Cardiac muscle cell (in vitro differentiated cells and primary cell): ENCODE measurements at regions not wholly inside any gene's neighbourhood (a gene's known extent, or its start where the extent isn't known, plus 50 kb on each side); places are given as distances from the start of the nearest gene placed in this dataset.
A peak's percentile ranks its signal among the peaks of the same experiment; 100 is the strongest.

ENCODE experiments used
- DNase-seq, 2 donors: peaks; one replicate each; pipeline versions ENCODE4 v3.0.0 to v3.0.0-alpha.2; 2010 to 2017; ENCODE audit warnings: low read depth in 1 of 2, low spot score in 1 of 2
- H3K27ac ChIP-seq: fragments of 200-600 bp; sonication (generic); 2 replicates; pipeline ENCODE4 v1.5.1; 2016
- H3K27me3 ChIP-seq: fragments of 200-600 bp; sonication (generic); 2 replicates; pipeline ENCODE4 v1.6.0; 2016; ENCODE audit warnings: control low read depth
- H3K36me3 ChIP-seq: fragments of 200-600 bp; sonication (generic); 2 replicates; pipeline ENCODE4 v1.5.1; 2016; ENCODE audit warnings: control low read depth
- H3K4me1 ChIP-seq: fragments of 200-600 bp; sonication (generic); 2 replicates; pipeline ENCODE4 v1.8.1; 2017; ENCODE audit warnings: low read depth, mild to moderate bottlenecking, mixed run types
- H3K4me3 ChIP-seq: fragments of 200-600 bp; sonication (generic); 2 replicates; pipeline ENCODE4 v1.5.1; 2016; ENCODE audit warnings: mild to moderate bottlenecking
- H3K9me3 ChIP-seq: fragments of 200-600 bp; sonication (generic); 2 replicates; pipeline ENCODE4 v1.5.1; 2017; ENCODE audit warnings: low read depth, mild to moderate bottlenecking, control low read depth
- CTCF ChIP-seq: IDR thresholded peaks from 2 replicates; pipeline ENCODE4 v1.5.1; 2012; ENCODE audit warnings: low read depth, mild to moderate bottlenecking, low read length

GRCh38 chr3:66803721-66804695 is 194.1 kb upstream of the KBTBD8 start:
- H3K27me3 ChIP-seq: peaks cover 11% of the 10 kb centered on the region
- no peak overlapping the region for H3K27ac ChIP-seq
- no peak overlapping the region for H3K4me3 ChIP-seq
- TF ChIP-seq CTCF: no peak
- no peak for DNase-seq
- no peaks in the 10 kb centered on the region for H3K4me1 ChIP-seq
- H3K9me3 ChIP-seq: no peaks in the 10 kb centered on the region
- H3K36me3 ChIP-seq: no peaks in the 10 kb centered on the region

GRCh38 chr3:66808891-66809594 is 189.1 kb upstream of the KBTBD8 start:
- no peak overlapping the region for H3K4me3 ChIP-seq
- DNase-seq: no peak
- H3K36me3 ChIP-seq: no peaks in the 10 kb centered on the region

GRCh38 chr3:66809595-66809958 is 188.5 kb upstream of the KBTBD8 start:
- no peaks in the 10 kb centered on the region for H3K36me3 ChIP-seq
- no peak overlapping the region for H3K27ac ChIP-seq
- DNase-seq: no peak
- no peak overlapping the region for H3K4me3 ChIP-seq
- H3K4me1 ChIP-seq: no peaks in the 10 kb centered on the region
- no peaks in the 10 kb centered on the region for H3K9me3 ChIP-seq
- no peak for TF ChIP-seq CTCF
- H3K27me3 ChIP-seq: peaks cover 4% of the 10 kb centered on the region

More at GRCh38 chr3:66808891-66809594, 189.1 kb upstream of the KBTBD8 start:
- Histone ChIP-seq H3K27ac (no peak overlapping the region), H3K4me1 (no peaks in the 10 kb centered on the region), H3K27me3 (peaks cover 4% of the 10 kb centered on the region), H3K9me3 (no peaks in the 10 kb centered on the region)
- TF ChIP-seq CTCF: no peak

GRCh38 chr3:66812136-66812535 is 186.0 kb upstream of the KBTBD8 start:
- no peak for TF ChIP-seq CTCF
- H3K9me3 ChIP-seq: no peaks in the 10 kb centered on the region
- no peak overlapping the region for H3K4me3 ChIP-seq
- peak in 1 of 2 donors; percentile 51 for DNase-seq
- no peaks in the 10 kb centered on the region for H3K36me3 ChIP-seq
- H3K4me1 ChIP-seq: peaks cover 6% of the 10 kb centered on the region
- peaks cover 9% of the 10 kb centered on the region for H3K27me3 ChIP-seq
- H3K27ac ChIP-seq: no peak overlapping the region

GRCh38 chr3:66812741-66813140 is 185.4 kb upstream of the KBTBD8 start:
- DNase-seq: no peak
- Histone ChIP-seq H3K36me3 (no peaks in the 10 kb centered on the region), H3K4me1 (peaks cover 6% of the 10 kb centered on the region), H3K27ac (no peak overlapping the region), H3K9me3 (no peaks in the 10 kb centered on the region), H3K27me3 (peaks cover 15% of the 10 kb centered on the region), H3K4me3 (no peak overlapping the region)
- TF ChIP-seq CTCF: no peak
